HG02870 (cell line): ENCODE measurements at regions not wholly inside any gene's neighbourhood (a gene's known extent, or its start where the extent isn't known, plus 50 kb on each side); places are given as distances from the start of the nearest gene placed in this dataset.

ENCODE experiments used
- ATAC-seq: cut with Tn5 transposase; IDR thresholded peaks from one replicate; pipeline ENCODE4 v1.9.1; 2021; ENCODE audit warnings: mild to moderate bottlenecking, moderate library complexity; ENCODE audit not compliant: unreplicated experiment

GRCh38 chr5:101937041-101937440 lies 359.0 kb downstream of the SLCO4C1 start:
- ATAC-seq: no peak

GRCh38 chr5:101935086-101935485 lies 361.0 kb downstream of the SLCO4C1 start:
- ATAC-seq: no peak

DNA sequence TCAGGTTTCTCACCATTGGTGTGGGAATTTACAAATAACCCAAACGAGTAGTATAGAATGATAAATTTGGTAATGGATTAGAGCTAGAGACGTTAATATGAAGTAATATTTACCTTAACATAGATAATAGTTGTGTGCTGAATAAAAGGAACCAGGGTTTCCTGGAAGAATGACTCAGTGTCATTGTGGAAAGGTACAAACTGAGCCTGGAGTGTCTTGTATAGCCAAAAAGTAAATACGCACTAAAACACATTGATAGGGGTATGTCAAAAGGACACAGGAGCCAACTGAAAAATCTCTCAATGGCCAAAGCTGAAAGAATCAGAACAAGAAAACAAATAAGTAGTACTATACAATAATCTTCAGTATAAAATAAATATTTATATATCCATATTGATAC lies 363.5 kb downstream of the SLCO4C1 start:
- ATAC-seq: no peak

- ATAC-seq: no peak
These were observed 366.5 kb downstream of the SLCO4C1 start for GRCh38 chr5:101929628-101930027.

GRCh38 chr5:101917166-101917565 lies 378.9 kb downstream of the SLCO4C1 start:
- ATAC-seq: no peak

DNA sequence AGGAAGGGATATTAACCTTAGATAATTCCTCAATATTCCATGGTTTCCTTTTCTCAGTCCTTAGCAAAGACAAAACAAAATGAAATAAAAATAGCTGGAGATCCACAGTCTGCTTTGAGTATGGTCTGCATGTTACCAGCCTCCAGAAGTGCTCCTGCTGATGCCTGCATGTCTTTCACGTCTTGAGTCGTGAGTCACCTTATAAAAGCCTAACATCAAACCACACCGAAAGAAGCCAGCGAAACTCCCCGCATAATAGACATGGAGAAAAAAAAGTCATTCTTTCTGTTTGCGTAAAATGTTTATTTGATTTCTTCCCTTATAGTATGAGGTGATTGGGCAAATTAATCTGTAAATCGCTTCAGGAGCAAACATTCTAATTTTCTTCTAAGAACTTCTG lies 380.5 kb downstream of the SLCO4C1 start:
- no peak for ATAC-seq

DNA sequence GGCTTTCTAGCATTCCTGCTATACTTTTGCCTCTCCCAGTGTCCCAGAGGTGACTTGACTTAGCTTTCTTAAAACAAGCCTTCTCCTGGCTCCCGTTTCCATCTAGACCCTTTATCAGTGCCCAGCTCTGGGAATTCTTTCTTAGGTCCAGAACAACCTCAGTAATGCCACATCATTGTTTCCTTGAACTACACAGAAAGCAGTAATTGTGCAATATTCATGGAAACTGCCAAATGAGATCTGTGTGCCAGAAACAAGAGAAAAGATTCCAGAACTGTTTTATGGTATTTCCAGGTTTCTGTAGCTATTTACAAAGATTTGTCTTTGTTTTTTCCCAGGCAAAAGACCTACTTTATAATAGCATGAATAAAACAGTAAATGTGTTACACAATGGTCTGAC lies 391.3 kb downstream of the SLCO4C1 start:
- no peak for ATAC-seq

DNA sequence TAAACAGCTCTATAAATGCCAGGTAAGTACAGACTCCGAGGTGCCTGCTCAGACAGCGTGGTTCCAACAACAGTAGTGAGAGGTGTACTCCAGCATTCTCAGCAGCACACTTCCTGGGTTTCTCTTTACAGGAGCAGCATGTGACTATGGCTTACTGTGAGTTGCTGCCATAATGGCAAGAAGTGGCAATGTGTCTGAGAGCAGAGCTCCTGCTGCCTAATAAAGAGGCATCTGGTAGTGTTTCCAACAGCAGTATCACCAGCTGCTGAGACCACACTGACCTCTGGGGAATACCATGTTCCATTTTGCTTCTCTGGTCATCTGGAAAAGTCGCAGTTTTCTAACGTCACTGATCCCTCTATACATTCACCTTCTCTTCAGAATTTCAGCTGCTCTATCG lies 398.2 kb downstream of the SLCO4C1 start:
- ATAC-seq: peak; percentile 59

- no peak for ATAC-seq
These were observed 401.1 kb downstream of the SLCO4C1 start for GRCh38 chr5:101894985-101895384.

- ATAC-seq: no peak
These were observed 417.9 kb downstream of the SLCO4C1 start for GRCh38 chr5:101878190-101878589.

GRCh38 chr5:101877451-101877850 lies 418.6 kb downstream of the SLCO4C1 start:
- no peak for ATAC-seq

DNA sequence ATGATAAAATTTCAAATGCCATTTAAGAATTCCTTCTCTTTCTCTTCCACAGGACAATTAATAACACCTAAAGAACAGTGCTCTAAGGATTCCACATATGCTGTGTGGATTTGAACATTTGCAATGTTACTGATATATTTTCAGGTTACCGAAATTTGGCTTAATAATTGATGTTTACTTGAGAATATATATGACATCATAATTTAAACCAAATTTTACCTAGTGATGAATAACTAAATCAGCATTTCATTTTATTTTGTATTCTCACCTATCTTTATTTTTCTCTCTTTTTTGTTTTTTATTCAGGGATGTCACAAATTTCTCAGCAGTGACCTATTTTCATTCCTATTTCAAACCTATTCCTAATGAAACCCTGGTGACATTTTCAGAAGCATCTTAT lies 429.6 kb downstream of the SLCO4C1 start:
- no peak for ATAC-seq

- no peak for ATAC-seq
These were observed 435.5 kb downstream of the SLCO4C1 start for GRCh38 chr5:101860563-101860962.

- ATAC-seq: no peak
These were observed 435.9 kb downstream of the SLCO4C1 start for GRCh38 chr5:101860145-101860544.

GRCh38 chr5:101846496-101846895 lies 449.6 kb downstream of the SLCO4C1 start:
- ATAC-seq: no peak

DNA sequence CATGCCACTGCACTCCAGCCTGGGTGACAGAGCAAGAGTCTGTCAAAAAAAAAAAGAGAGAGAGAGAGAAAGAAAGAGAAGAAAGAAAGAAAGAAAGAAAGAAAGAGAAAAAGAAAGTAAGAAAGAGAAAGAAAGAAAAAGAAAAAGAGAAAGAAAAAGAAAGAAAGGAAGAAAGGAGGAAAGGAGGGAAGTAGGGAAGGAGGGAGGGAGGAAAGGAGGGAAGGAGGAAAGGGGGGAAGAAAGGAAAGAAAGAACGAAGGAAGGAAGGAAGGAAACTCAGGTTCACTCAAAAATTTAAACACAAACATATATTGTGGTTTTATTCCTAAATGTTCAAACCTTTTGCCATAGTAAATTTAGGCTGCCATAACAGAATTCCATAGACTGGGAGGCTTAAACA lies 453.0 kb downstream of the SLCO4C1 start:
- no peak for ATAC-seq

DNA sequence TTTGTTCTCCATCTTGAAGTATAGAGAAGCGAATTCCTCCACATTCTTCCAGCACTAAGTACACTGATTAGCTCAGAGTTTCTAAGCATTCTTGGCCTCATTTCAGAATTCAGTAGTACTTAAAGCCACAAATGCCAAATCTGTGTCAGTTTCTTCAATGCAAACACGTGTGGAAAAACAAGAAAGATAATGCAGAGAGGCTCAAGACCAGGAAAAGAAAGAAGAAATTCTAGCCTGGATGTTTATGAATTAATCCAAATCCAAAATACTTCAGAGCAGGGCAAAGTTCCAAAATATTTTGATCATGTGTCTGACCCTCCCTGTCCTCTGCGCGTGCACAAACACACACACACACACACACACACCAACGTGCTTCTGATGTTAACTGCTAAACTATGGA lies 457.6 kb downstream of the SLCO4C1 start:
- no peak for ATAC-seq

DNA sequence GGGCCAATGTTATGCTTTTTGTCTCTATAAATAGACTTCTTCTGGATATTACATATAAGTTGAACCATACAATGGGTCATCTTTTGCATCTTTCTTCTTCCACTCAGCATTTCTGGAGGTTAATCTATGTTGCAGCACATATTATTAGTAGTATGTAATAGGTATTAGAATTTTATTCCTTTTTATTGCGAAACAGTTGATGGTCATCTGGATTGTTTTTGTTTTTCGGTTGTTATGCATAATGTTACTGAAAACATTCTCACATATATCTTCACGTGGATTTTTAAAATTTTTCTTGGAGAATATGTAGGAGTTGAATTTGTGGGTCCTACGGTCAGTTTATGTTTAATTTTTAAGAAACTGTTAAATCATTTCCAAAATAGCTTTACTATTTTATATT lies 466.8 kb downstream of the SLCO4C1 start:
- no peak for ATAC-seq

DNA sequence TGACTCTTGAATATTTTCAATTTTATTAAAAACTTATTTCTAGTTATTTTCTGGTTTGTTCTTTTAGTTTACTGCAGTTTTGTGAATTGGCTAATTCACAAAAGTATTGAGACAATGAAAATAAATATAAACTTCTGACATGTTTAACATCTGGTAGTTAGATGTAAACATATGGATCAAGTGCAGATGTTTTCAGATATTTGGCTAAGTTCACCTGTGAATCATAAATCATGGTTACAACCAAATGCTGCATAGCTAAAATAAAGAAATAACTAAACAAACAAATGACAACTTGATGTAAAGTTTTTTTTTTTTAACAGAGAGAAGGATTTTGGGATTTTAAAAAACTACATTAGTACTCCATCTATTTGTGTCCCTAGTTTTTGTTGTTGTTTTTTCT lies 484.6 kb downstream of the SLCO4C1 start:
- no peak for ATAC-seq

DNA sequence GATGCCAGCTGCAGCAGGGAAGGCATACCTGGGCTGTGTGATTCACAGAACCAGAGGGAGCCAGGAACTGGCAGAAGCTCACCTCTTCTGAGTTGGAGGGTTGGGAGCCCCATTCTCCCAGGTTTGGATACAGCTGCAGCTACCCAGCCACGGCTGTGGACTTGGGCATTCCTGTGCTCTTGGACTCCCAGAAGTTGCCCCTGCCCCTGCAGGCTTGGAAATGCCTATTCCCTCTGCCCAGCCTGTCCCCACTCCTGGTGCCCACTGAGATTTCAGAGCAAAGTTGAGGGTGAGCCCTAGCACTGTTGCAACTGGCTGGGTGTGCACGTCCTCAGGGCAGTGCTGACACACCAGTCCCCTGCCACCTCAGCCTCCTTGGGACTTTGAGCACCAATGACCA lies 489.7 kb downstream of the SLCO4C1 start:
- no peak for ATAC-seq

DNA sequence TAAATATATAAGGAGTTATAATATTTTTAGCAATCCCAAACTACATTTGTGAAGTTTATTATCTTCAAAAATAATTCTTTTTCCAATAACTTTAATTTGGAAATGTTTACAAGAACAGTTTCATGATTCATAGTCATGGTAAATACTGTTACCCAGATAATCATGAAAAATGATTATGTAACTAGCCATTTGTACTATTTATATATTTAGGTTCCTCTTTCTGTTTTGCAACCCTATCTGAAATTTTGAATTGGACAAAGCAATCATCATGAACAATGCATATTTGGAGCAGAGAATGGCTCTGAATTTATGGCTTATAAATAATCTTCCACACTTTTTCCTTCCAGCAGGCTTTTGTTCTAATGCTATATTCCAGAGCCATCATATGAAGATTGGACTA lies 499.7 kb downstream of the SLCO4C1 start:
- ATAC-seq: no peak

- ATAC-seq: no peak
These were observed 507.3 kb downstream of the SLCO4C1 start for GRCh38 chr5:101788797-101789196.

GRCh38 chr5:101785090-101785489 lies 511.0 kb downstream of the SLCO4C1 start:
- ATAC-seq: no peak
